ENCODE measurements at regions not wholly inside any gene's neighbourhood (a gene's known extent, or its start where the extent isn't known, plus 50 kb on each side); places are given as distances from the start of the nearest gene placed in this dataset.
"Not testable (repeated sequence)": the region's sequence is repeated elsewhere in the genome, so short reads cannot be mapped to it uniquely, and the experiment has no call there.

GRCh38 chr20:40930561-40930960 lies 98.1 kb upstream of the TOP1 start:
- no peak for DNase-seq (ENCODE audit: low read depth in 2 of 2)

- DNase-seq (ENCODE audit: low read depth in 2 of 2) = no peak
These were observed 97.1 kb upstream of the TOP1 start for GRCh38 chr20:40931410-40932044.

- DNase-seq (ENCODE audit: low read depth in 2 of 2) = no peak
These were observed 96.2 kb upstream of the TOP1 start for GRCh38 chr20:40932436-40932835.

- no peak for DNase-seq (ENCODE audit: low read depth in 2 of 2)
These were observed 94.9 kb upstream of the TOP1 start for GRCh38 chr20:40933758-40934157.

DNA sequence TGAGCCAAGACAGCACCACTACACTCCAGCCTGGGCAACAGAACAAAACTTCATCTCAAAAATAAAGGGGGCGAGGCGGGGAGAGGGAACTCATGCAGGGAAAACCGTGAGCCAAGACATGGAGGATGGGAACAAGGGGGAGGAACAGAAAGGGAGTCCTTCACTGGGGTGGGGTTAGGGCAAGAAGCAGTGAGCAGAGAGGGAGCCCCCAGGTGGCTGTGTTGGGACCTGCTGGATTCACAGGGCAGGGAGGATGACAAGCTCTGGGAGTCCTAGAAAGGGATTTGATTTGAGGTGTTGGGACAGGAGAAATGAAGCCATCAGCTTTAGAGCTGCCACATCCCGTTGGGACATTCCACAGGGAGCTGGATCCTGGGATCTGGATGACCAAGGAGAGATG lies 90.6 kb upstream of the TOP1 start:
- no peak for DNase-seq (ENCODE audit: low read depth in 2 of 2)

DNA sequence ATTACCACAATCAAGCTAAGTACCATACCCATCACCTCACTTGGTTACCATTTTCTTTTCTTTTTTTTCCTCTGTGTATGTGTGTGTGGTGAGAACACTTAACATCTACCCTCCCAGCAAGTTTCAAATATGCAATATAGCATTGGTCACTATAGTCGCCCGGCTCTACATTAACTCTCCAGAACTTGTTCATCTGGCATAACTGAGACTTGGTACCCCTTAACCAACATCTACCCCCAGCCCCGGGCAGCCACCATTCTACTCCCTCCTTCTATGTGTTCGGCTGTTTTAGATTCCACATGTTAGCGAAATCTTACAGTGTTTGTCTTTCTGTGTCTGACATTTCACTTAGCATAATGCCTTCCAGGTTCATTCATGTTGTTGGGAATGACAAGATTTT lies 89.0 kb upstream of the TOP1 start:
- no peak for DNase-seq (ENCODE audit: low read depth in 2 of 2)

DNA sequence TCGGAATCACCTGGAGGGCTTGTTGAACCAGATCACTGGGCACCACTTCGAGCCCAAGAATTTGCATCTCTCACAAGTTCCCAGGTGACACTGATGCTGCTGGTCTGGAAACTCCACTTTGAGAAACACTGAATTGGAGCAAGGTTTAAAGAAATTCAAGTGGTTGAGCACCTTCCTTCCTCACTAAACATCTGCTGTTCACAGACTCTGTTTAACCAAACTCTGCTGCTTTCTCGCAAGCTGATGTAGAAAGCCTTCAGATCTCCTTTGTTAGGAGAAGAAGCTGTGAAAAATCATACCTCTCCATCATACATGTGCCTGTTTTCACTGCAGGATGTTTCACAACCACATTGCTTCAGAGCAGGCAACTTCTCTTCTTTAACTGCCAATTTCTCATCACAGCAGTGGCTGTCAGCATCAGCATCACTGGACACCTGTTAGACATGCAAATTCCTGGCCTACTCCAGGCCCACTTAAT lies 87.5 kb upstream of the TOP1 start:
- DNase-seq (ENCODE audit: low read depth in 2 of 2) = no peak

DNA sequence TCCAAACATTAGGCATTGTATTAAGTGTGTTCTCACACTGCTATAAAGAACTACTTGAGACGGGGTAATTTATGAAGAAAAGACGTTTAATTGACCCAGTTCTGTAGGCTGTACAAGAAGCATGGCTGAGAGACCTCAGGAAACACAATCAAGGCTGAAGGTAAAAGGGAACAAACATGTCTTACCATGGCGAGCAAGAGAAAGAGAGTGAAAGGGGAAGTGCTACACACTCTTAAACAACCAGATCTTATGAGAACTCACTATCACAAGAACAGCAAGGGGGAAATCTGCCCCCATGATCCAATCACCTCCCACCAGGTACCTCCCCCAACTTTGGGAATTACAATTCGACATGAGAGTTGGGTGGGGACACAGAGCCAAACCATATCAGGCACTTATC lies 86.6 kb upstream of the TOP1 start:
- DNase-seq (ENCODE audit: low read depth in 2 of 2) = no peak

DNA sequence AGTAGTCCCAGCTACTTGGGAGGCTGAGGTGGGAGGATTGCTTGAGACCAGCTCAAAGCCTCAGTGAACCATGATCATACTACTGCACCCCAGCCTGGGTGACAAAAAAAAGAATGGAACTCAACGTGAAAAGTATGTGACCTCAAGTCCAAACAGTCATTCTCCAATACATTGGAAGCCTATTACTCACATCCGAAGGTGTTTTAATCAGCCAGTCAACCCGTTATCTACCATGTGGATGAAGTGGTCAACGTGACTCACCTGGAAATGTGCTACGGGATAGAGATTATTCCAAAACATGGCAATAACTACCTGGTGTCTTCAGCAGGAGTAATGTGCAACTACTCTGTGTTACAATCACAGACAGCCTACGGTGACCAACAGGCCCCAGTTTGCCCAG lies 85.8 kb upstream of the TOP1 start:
- no peak for DNase-seq (ENCODE audit: low read depth in 2 of 2)

GRCh38 chr20:40943591-40943990 lies 85.0 kb upstream of the TOP1 start:
- DNase-seq (ENCODE audit: low read depth in 2 of 2) = no peak

DNA sequence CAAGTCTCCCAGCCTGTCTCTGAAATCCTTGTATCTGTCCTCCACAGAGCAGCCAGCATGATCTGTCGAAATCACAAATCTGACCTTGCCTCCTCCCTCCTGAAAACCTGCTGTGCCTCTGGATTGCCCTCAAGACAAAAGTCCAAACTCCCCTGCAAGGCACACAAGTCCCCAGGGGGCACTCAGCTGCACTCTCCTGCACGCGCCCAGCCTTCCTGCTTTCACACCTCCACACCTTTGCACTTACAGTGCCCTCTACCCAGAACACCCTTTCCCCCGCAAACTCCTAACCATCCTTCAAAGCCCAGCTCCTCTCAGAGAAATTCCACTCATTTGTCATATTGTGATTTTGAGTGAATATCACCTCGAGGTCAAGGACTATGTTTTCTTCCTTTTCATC lies 83.4 kb upstream of the TOP1 start:
- no peak for DNase-seq (ENCODE audit: low read depth in 2 of 2)

GRCh38 chr20:40945754-40946450 lies 82.7 kb upstream of the TOP1 start:
- DNase-seq (ENCODE audit: low read depth in 2 of 2) = no peak

DNA sequence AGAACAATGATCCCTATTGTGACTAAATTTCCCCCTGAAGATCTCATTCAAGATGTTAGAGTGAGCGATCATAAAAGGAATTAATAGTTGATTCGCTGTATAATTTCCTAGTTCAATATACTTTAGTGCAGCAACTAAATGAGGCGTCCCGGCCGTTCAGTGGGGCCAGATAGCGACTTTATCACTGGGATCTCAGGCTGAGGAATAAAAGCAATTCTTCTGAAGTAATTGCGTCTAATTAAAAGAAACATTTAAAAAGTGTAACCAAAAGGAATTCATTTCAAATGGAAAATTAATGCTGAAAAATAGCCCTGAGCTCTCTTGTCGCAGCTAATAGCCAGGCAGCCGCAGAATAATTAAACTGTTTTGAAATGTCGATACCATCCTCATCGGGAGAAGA lies 82.2 kb upstream of the TOP1 start:
- DNase-seq (ENCODE audit: low read depth in 2 of 2) = no peak

DNA sequence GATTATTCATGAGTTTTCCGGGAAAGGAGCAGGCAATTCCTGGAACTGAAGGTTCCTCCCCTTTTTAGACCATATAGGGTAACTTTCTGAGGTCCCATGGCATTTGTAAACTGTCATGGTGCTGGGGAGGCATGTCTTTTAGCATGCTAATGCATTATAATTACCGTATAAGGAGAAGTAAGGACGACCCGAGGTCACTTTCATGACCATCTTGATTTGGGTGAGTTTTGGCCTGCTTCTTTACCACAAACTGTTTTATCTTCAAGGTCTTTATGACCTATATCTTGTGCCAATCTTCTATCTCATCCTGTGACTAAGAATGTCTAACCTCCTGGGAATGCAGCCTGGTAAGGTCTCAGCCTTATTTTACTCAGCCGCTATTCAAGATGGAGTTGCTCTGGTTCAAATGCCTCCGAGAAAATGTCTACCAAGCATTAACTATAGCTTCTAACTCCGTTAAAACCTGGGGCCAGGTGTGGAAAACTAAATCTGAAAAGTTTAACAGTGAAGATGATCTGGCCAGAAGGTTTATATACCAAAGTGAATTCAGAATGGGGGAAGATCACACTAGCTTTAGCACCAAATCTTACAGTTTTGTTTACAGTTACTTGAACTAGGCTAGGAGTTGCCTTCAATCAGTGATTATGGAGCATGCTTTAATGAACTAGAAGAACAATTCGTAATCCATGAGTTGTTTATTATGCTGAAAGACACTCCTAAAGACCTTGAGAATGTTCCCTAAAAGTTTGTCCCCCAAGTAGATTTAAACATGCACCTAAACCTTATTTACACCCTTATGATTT lies 80.0 kb upstream of the TOP1 start:
- DNase-seq (ENCODE audit: low read depth in 2 of 2) = no peak

GRCh38 chr20:40949346-40949745 lies 79.3 kb upstream of the TOP1 start:
- DNase-seq (ENCODE audit: low read depth in 2 of 2) = no peak

- DNase-seq (ENCODE audit: low read depth in 2 of 2) = no peak
These were observed 76.5 kb upstream of the TOP1 start for GRCh38 chr20:40952136-40952535.

GRCh38 chr20:40953416-40953815 lies 75.2 kb upstream of the TOP1 start:
- no peak for DNase-seq (ENCODE audit: low read depth in 2 of 2)

- DNase-seq (ENCODE audit: low read depth in 2 of 2) = no peak
These were observed 74.8 kb upstream of the TOP1 start for GRCh38 chr20:40953856-40954255.

GRCh38 chr20:40954521-40955165 lies 74.0 kb upstream of the TOP1 start:
- no peak for DNase-seq (ENCODE audit: low read depth in 2 of 2)

- no peak for DNase-seq (ENCODE audit: low read depth in 2 of 2)
These were observed 73.3 kb upstream of the TOP1 start for GRCh38 chr20:40955326-40955725.

DNA sequence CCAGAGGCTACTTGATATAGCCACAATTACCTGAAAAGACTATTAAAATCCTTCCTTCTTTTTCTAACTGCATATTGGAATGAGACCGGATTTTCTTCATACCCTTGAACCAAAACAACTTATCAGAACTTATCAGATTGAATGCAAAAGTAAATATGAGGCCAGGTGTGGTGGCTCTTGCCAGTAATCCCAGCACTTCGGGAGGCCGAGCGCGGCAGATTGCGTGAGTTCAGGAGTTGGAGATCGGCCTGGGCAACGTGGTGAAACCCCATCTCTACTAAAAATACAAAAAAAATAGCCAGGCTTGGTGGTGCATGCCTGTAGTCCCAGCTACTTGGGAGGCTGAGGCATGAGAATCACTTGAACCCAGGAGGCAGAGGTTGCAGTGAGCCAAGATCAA lies 72.8 kb upstream of the TOP1 start:
- not testable (repeated sequence) for DNase-seq (ENCODE audit: low read depth in 2 of 2)

GRCh38 chr20:40956542-40957264 lies 71.9 kb upstream of the TOP1 start:
- DNase-seq (ENCODE audit: low read depth in 2 of 2) = no peak
